Activated naive CD8-positive, alpha-beta T cell treated with anti-CD3 and anti-CD28 coated beads, Interleukin-2, amount 50 U/mL, for 16 hours (primary cell): ENCODE measurements at regions not wholly inside any gene's neighbourhood (a gene's known extent, or its start where the extent isn't known, plus 50 kb on each side); places are given as distances from the start of the nearest gene placed in this dataset.

ENCODE experiments used
- DNase-seq: peaks from one replicate; pipeline ENCODE4 v3.0.0-alpha.2; 2020; ENCODE audit warnings: low read depth, low spot score

DNA sequence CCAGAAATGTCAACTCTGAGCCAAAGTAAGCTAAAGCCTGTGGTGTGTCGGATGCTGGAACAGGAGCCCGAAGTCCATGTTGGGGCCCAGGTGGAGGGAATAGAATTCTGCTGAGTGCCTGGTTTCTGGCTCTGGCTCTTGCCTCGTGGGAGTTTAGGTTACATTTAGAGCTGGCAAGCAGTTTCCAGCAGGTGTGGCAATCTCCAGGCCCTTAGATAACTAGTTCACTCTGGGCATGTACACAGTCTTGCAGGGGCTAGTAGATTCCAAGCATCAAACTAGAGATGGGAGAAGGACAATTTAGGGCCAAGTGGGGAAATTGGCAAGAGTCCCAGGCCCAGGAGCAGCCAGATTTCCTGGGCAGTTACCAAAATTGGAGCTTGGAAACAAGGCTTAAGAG is 56.3 kb upstream of the STOX2 start:
- DNase-seq, result no peak

DNA sequence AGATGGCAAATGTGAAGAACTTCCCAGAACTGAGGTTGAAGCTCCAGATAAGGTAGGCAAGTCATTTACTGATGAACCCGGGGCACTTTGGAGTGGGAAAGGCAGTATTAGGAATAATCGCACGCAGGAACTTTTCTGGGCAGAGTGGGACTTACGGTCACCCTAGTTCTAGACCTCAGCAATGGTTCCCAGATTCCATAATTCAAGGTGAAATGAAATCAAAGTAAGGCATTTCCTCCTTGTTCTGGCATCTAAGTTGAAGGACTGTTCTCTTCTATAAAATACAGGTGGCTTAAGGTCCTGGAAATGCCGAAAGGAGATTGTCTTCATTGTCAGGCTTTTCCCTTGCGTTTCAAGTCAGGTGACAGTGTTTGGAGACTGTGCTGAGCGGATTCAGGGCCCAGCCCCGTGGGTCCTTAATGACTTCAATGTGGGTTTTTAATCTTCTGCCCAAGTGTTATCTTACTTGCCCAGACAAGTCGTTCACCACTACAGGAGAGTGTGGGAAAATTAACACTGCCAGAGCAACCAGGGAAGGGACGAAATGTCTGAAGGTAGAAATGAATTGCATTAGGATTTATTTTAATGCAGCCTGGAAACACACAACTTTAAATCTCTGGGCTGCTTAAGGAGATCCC is 52.1 kb upstream of the STOX2 start:
- no peak for DNase-seq

DNA sequence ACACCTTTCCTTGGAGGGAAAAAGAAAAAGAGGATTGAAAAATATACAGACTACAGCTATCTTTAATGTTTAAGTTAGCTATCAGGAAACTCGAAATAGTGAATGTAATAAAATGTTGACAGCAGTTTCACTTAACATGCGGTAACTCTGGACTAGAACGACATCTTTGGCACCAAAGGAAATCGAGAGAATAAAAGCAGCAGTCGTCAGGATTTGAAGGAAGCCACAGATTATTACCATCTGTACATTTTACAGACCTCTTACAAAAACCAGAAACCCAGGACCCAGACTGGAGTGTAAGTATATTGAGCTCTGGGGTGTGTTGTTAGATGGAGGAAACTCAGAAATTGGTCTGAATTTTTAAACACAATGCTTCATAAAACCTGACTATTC is 51.6 kb upstream of the STOX2 start:
- DNase-seq, result no peak
